ENCODE measurements at regions not wholly inside any gene's neighbourhood (a gene's known extent, or its start where the extent isn't known, plus 50 kb on each side); places are given as distances from the start of the nearest gene placed in this dataset.
"Not testable (repeated sequence)": the region's sequence is repeated elsewhere in the genome, so short reads cannot be mapped to it uniquely, and the experiment has no call there.

GRCh38 chr21:7932834-7933233, 2588.5 kb upstream of the TPTE start:
- TF ChIP-seq CTCF (IDR thresholded peaks at IDR 0.05; ENCODE audit: low read depth, low read length, poor library complexity, severe bottlenecking); EZH2phosphoT487 (IDR thresholded peaks at IDR 0.05; ENCODE audit: borderline replicate concordance, low read length): not testable (repeated sequence)

Data from DOHH2 (cell line).